ENCODE measurements at regions not wholly inside any gene's neighbourhood (a gene's known extent, or its start where the extent isn't known, plus 50 kb on each side); places are given as distances from the start of the nearest gene placed in this dataset.

DNA sequence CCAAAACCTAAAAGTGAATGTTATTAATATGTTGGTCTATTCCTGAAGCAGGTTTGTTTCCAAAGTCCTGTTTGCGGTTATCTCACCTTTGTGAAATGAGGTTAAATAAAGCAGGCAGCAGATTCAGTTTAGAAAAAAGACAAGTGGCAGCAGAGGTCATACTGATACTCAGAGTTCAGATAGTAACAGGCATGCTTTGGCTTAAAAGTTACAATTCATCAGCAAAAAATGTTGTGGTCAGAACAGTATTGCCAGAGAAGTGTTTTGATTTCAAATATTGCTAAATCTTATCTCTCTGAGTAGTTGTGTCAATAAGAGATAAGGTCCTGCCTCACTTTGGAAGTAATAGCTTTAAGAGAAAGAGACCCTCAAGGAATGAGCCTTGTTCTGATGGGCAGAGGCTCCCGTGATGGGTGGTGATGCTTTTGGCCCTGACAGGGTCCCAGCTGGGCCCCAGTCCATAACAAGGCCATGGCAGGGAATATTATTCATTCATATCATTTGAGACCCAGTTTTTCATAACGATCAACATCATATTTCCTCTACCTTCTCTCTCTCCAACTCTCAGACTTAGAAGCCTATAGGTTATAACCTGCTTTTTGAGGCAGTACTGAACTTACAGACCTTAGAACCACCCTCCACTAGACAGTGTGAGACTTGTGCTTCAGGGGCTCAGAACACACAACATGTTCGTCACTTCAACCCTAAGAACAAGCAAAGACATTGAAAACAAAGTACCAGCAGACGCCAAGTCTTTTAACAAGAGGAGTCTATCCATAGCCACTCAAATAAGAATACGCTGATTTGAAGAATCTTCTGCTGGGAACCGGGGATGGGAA, 58.5 kb upstream of the AHR start (continued):
- no peak for TF ChIP-seq TRAFD1 (CRISPR knock-in tag; IDR thresholded peaks at IDR 0.05; ENCODE audit: borderline replicate concordance)
- peak; percentile 90 for TF ChIP-seq FOXJ3 (CRISPR knock-in tag; IDR thresholded peaks at IDR 0.05; ENCODE audit: borderline replicate concordance)
- TF ChIP-seq LCORL (IDR thresholded peaks at IDR 0.05): no peak
- 0 out of 2 replicates have a peak, but pooled peaks have one; percentile 25 for TF ChIP-seq LCORL (CRISPR knock-in tag; IDR thresholded peaks at IDR 0.05)
- 0 out of 2 replicates have a peak, but pooled peaks have one; percentile 35 for TF ChIP-seq ARID2 (CRISPR knock-in tag; IDR thresholded peaks at IDR 0.05; ENCODE audit: borderline replicate concordance)
- TF ChIP-seq RFXAP (CRISPR knock-in tag; IDR thresholded peaks at IDR 0.05; ENCODE audit: borderline replicate concordance): no peak
- peak; percentile 99 for TF ChIP-seq GFI1 (CRISPR knock-in tag; IDR thresholded peaks at IDR 0.05; ENCODE audit: borderline replicate concordance)
- TF ChIP-seq ZNF430 (CRISPR knock-in tag; IDR thresholded peaks at IDR 0.05): 0 out of 2 replicates have a peak, but pooled peaks have one; percentile 31
- peak in 1 of 2 experiments; percentile 89; a peak in 2 of 4 replicates for TF ChIP-seq EP300 (IDR thresholded peaks at IDR 0.05; ENCODE audit: low read depth in 2 of 2, low read length in 2 of 2)
- peak; percentile 42; the same call in 1 of the 2 replicates for TF ChIP-seq EP300 (CRISPR knock-in tag; IDR thresholded peaks at IDR 0.05; ENCODE audit: borderline replicate concordance)
- no peak for TF ChIP-seq CTCF (CRISPR knock-in tag; IDR thresholded peaks at IDR 0.05)
- peak; percentile 99 for TF ChIP-seq HMG20B (CRISPR knock-in tag; conservative IDR thresholded peaks at IDR 0.05)
- no peak for TF ChIP-seq ZNF451 (CRISPR knock-in tag; IDR thresholded peaks at IDR 0.05)
- TF ChIP-seq FOSL1 (CRISPR knock-in tag; IDR thresholded peaks at IDR 0.05; ENCODE audit: borderline replicate concordance): peak; percentile 90
- TF ChIP-seq TBX2 (CRISPR knock-in tag; IDR thresholded peaks at IDR 0.05; ENCODE audit: borderline replicate concordance): peak; percentile 84
- peak; percentile 64 for TF ChIP-seq PAXIP1 (CRISPR knock-in tag; conservative IDR thresholded peaks at IDR 0.05)
- TF ChIP-seq, protein P1, sequence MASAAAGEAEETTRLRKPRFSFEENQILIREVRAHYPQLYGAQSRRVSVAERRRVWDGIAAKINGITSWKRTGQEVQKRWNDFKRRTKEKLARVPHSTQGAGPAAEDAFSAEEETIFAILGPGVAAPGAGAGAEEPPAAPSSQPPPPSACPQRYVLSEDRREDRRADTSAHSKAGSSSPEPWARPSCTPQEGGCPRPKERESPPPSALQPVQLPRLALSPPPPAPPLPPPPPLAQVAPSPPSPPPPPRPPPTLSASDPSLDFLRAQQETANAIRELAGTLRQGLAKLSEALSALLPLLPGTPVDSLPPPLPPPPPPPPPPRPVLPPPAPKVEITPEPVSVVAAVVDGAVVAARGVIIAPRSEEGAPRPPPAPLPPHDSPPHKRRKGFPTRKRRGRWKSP (CRISPR knock-in tag; IDR thresholded peaks at IDR 0.05): peak; percentile 19; the same call in 1 of the 2 replicates
- TF ChIP-seq NR2F2 (IDR thresholded peaks at IDR 0.05; ENCODE audit: borderline replicate concordance, low read depth): peak; percentile 99
- TF ChIP-seq DR1 (CRISPR knock-in tag; IDR thresholded peaks at IDR 0.05): no peak
- TF ChIP-seq TFAP4 (IDR thresholded peaks at IDR 0.05; ENCODE audit: borderline replicate concordance, low read depth): no peak

All from HepG2 (cell line).